ACHN (cell line): ENCODE measurements at regions not wholly inside any gene's neighbourhood (a gene's known extent, or its start where the extent isn't known, plus 50 kb on each side); places are given as distances from the start of the nearest gene placed in this dataset.

Source experiments
- DNase-seq: peaks from one replicate; pipeline ENCODE4 v3.0.0-alpha.2; 2015
- in situ Hi-C: cut with HindIII; loops from 2 replicates; pipeline ENCODE4 v1.10.0; 2017; ENCODE audit warnings: low sequenced_read_pairs, low pct_ligation_motif_present, low pct_unique_long_range_greater_than_20kb

- in situ Hi-C loops, result no loop called here
- DNase-seq, result no peak
Measured at GRCh38 chr13:67841071-67841470, 610.9 kb upstream of the PCDH9 start.

GRCh38 chr13:67833564-67833963 lies 603.4 kb upstream of the PCDH9 start:
- no peak for DNase-seq
- in situ Hi-C loops, result no loop called here

GRCh38 chr13:67829641-67830040 lies 599.5 kb upstream of the PCDH9 start:
- DNase-seq, result no peak
- in situ Hi-C loops, result no loop called here

GRCh38 chr13:67827992-67828391 lies 597.9 kb upstream of the PCDH9 start:
- DNase-seq, result no peak
- in situ Hi-C loops, result no loop called here

GRCh38 chr13:67821606-67822005 lies 591.5 kb upstream of the PCDH9 start:
- DNase-seq, result no peak
- in situ Hi-C loops, result no loop called here

GRCh38 chr13:67806796-67807195 lies 576.7 kb upstream of the PCDH9 start:
- DNase-seq, result no peak
- in situ Hi-C loops, result no loop called here

GRCh38 chr13:67803118-67803517 lies 573.0 kb upstream of the PCDH9 start:
- DNase-seq, result no peak
- in situ Hi-C loops, result no loop called here

- no peak for DNase-seq
- in situ Hi-C loops, result no loop called here
Measured at GRCh38 chr13:67792151-67792676, 562.1 kb upstream of the PCDH9 start.

- no peak for DNase-seq
- in situ Hi-C loops, result no loop called here
Measured at GRCh38 chr13:67791047-67791446, 560.9 kb upstream of the PCDH9 start.

- in situ Hi-C loops, result no loop called here
- DNase-seq, result no peak
Measured at GRCh38 chr13:67776151-67776550, 546.0 kb upstream of the PCDH9 start.

GRCh38 chr13:67775359-67775758 lies 545.2 kb upstream of the PCDH9 start:
- no peak for DNase-seq
- in situ Hi-C loops, result no loop called here

GRCh38 chr13:67772807-67773453 lies 542.8 kb upstream of the PCDH9 start:
- no peak for DNase-seq
- in situ Hi-C loops, result no loop called here

- in situ Hi-C loops, result no loop called here
- DNase-seq, result no peak
Measured at GRCh38 chr13:67771106-67771505, 541.0 kb upstream of the PCDH9 start.

- in situ Hi-C loops, result no loop called here
- no peak for DNase-seq
Measured at GRCh38 chr13:67769987-67770341, 539.8 kb upstream of the PCDH9 start.

GRCh38 chr13:67769063-67769986 lies 539.2 kb upstream of the PCDH9 start:
- DNase-seq, result no peak
- in situ Hi-C loops, result no loop called here

GRCh38 chr13:67763984-67764383 lies 533.8 kb upstream of the PCDH9 start:
- no peak for DNase-seq
- in situ Hi-C loops, result no loop called here

GRCh38 chr13:67763384-67763783 lies 533.2 kb upstream of the PCDH9 start:
- in situ Hi-C loops, result no loop called here
- DNase-seq, result no peak

GRCh38 chr13:67758975-67759374 lies 528.8 kb upstream of the PCDH9 start:
- DNase-seq, result no peak
- in situ Hi-C loops, result no loop called here

- in situ Hi-C loops, result no loop called here
- DNase-seq, result no peak
Measured at GRCh38 chr13:67754012-67754411, 523.9 kb upstream of the PCDH9 start.

- in situ Hi-C loops, result no loop called here
Measured at GRCh38 chr13:67752759-67753158, 522.6 kb upstream of the PCDH9 start.

More at GRCh38 chr13:67752759-67753158, 522.6 kb upstream of the PCDH9 start:
- no peak for DNase-seq
